K562 (cell line): ENCODE measurements at regions not wholly inside any gene's neighbourhood (a gene's known extent, or its start where the extent isn't known, plus 50 kb on each side); places are given as distances from the start of the nearest gene placed in this dataset.

ENCODE experiments used
- ATAC-seq: fragments of 200-7000 bp; cut with Tn5 transposase; 3 replicates; pipeline ENCODE4 v1.9.1; 2020; ENCODE audit warnings: moderate library complexity
- BruUV-seq: library from RNA; stranded (reverse); fragments of 400-500 nt; replicated peaks from 2 replicates; lab custom pipeline; 2021; lab: Mats Ljungman, UMichigan
- CTCF ChIA-PET: fragments of 300-600 bp; formaldehyde crosslinking; extraction: SDS; loops from one replicate; lab custom pipeline; 2021; ENCODE audit warnings: low intra/inter-chr PET ratio; lab: Yijun Ruan, JAX
- POLR2A ChIA-PET: fragments of 300-600, 350-650 bp; sonication (Branson Sonifier 250); formaldehyde crosslinking; extraction: SDS; loops from one replicate; lab custom pipeline; 2021; ENCODE audit warnings: antibody characterized with exemption, inconsistent platforms; lab: Yijun Ruan, JAX
- DNase-seq, 4 experiments: peaks; one replicate each; pipeline versions ENCODE4 v3.0.0 to v3.0.0-alpha.2; 2011 to 2018; ENCODE audit warnings: low spot score in 3 of 4, mixed read lengths in 3 of 4; ENCODE audit errors: extremely low read depth in 1 of 4
- FAIRE-seq: peaks from 2 replicates; lab custom pipeline; 2011; peaks lifted over from hg19 to GRCh38; lab: Jason Lieb, UNC
- H2AFZ ChIP-seq: 2 replicates; pipeline ENCODE4 v1.6.0; 2011; ENCODE audit warnings: low read depth, low read length, control low read depth, inconsistent platforms
- H3K27ac ChIP-seq: fragments of 200-600 bp; 3 replicates; pipeline ENCODE4 v1.8.0; 2011; ENCODE audit warnings: low read depth, mild to moderate bottlenecking, control low read depth, inconsistent platforms, low read length, moderate library complexity, mixed read lengths; ENCODE audit errors: extremely low read depth
- H3K27me3 ChIP-seq, 2 experiments: fragments of 300-600 bp in 1 of 2; 2 replicates in 1 of 2; 3 replicates in 1 of 2; pipeline versions ENCODE4 v1.6.0 to v1.8.0; 2011; ENCODE audit warnings: inconsistent platforms in 2 of 2, low read length in 2 of 2, mild to moderate bottlenecking in 1 of 2, mixed read lengths in 1 of 2, moderate library complexity in 1 of 2; ENCODE audit not compliant: control insufficient read depth in 2 of 2, insufficient read depth in 2 of 2
- H3K36me3 ChIP-seq: fragments of 300-600 bp; 3 replicates; pipeline ENCODE4 v1.8.0; 2011; ENCODE audit warnings: mild to moderate bottlenecking, low read length, inconsistent platforms; ENCODE audit not compliant: control insufficient read depth, insufficient read depth
- H3K4me1 ChIP-seq, 2 experiments: fragments of 200-600 bp in 1 of 2; replicated peaks in 1 of 2; 2 replicates in 1 of 2; 3 replicates in 1 of 2; pipeline versions ENCODE4 v1.5.1 to v1.8.0; 2011; ENCODE audit warnings: inconsistent platforms in 2 of 2, low read length in 2 of 2, mild to moderate bottlenecking in 1 of 2, mixed read lengths in 1 of 2, moderate library complexity in 1 of 2; ENCODE audit not compliant: control insufficient read depth in 2 of 2, insufficient read depth in 2 of 2
- H3K4me2 ChIP-seq: 2 replicates; pipeline ENCODE4 v1.6.1; 2011; ENCODE audit warnings: low read length, control low read depth, inconsistent platforms, mixed read lengths; ENCODE audit not compliant: insufficient read depth
- H3K4me3 ChIP-seq: fragments of 200-600 bp; sonication (generic), shearing (Covaris generic); 2 replicates; pipeline ENCODE4 v1.5.1; 2016; ENCODE audit warnings: control low read depth, inconsistent platforms
- H3K79me2 ChIP-seq: fragments of 200-600 bp; 3 replicates; pipeline ENCODE4 v1.8.0; 2011; ENCODE audit warnings: low read length, inconsistent platforms; ENCODE audit not compliant: control insufficient read depth, insufficient read depth
- H3K9ac ChIP-seq, 2 experiments: 2 replicates each; pipeline versions ENCODE4 v1.6.0 to v1.6.1; 2011; ENCODE audit warnings: low read depth in 2 of 2, low read length in 2 of 2, control low read depth in 1 of 2, inconsistent platforms in 1 of 2, mild to moderate bottlenecking in 1 of 2, mixed read lengths in 1 of 2; ENCODE audit not compliant: insufficient read depth in 1 of 2
- H3K9me1 ChIP-seq: one replicate; pipeline ENCODE4 v1.6.0; 2011; ENCODE audit warnings: inconsistent platforms, mild to moderate bottlenecking, low read length, moderate library complexity; ENCODE audit not compliant: control insufficient read depth, insufficient read depth
- H3K9me3 ChIP-seq: replicated peaks from 2 replicates; pipeline ENCODE4 v1.5.1; 2011; ENCODE audit warnings: low read depth, low read length, inconsistent platforms; ENCODE audit not compliant: control insufficient read depth, insufficient read depth
- H4K20me1 ChIP-seq: replicated peaks from 2 replicates; pipeline ENCODE4 v1.6.1; 2011; ENCODE audit warnings: low read length, inconsistent platforms, mixed read lengths; ENCODE audit not compliant: control insufficient read depth, insufficient read depth
- CBFA2T2 ChIP-seq: fragments of 450-650 bp; conservative IDR thresholded peaks from 2 replicates; pipeline ENCODE4 v1.6.1; 2017; ENCODE audit warnings: mild to moderate bottlenecking
- FOXM1 ChIP-seq, 2 experiments: fragments of 450-650 bp in 1 of 2; sonication (generic) in 1 of 2; formaldehyde crosslinking in 1 of 2; IDR thresholded peaks; 2 replicates each; pipeline versions ENCODE4 v1.6.1 to v1.9.0; 2017 to 2022; ENCODE audit warnings: low read depth in 2 of 2, mild to moderate bottlenecking in 2 of 2, missing genetic modification reagents in 1 of 2, moderate library complexity in 1 of 2
- HDAC1 ChIP-seq, 2 experiments: fragments of 450-650 bp; IDR thresholded peaks; 2 replicates each; pipeline ENCODE4 v1.6.1; 2016 to 2017; ENCODE audit warnings: inconsistent platforms in 1 of 2, mild to moderate bottlenecking in 1 of 2, moderate library complexity in 1 of 2
- RAD51 ChIP-seq: fragments of 450-650 bp; IDR thresholded peaks from 2 replicates; pipeline ENCODE4 v1.7.1; 2016; ENCODE audit warnings: low read depth, mild to moderate bottlenecking, borderline replicate concordance
- TOE1 ChIP-seq, 2 experiments: fragments of 450-650 bp in 1 of 2; sonication (generic) in 1 of 2; formaldehyde crosslinking in 1 of 2; IDR thresholded peaks; 2 replicates each; pipeline versions ENCODE4 v1.7.1 to v1.8.0; 2016 to 2022; ENCODE audit warnings: borderline replicate concordance in 2 of 2, mild to moderate bottlenecking in 2 of 2, antibody characterized with exemption in 1 of 2, inconsistent platforms in 1 of 2, low read depth in 1 of 2, missing genetic modification reagents in 1 of 2, moderate library complexity in 1 of 2
- WGBS: fragments of 100-300 bp; shearing (Covaris generic); methylation state at CpG from one replicate; pipeline ENCODE4 v1.1.6; 2016; ENCODE audit warnings: low coverage, mixed read lengths; ENCODE audit not compliant: insufficient coverage; ENCODE audit errors: missing lambda C conversion rate; 5-methylcytosine and 5-hydroxymethylcytosine counted together
- in situ Hi-C: fragments of 300-500 bp; cut with MboI; formaldehyde crosslinking; loops from 4 replicates; pipeline ENCODE4 v1.15.0; 2018; ENCODE audit warnings: inconsistent platforms, mixed read lengths
- intact Hi-C: fragments of 100-400 bp; cut with micrococcal nuclease; formaldehyde crosslinking; loops from 2 replicates; pipeline ENCODE4 v1.14.2; 2022
- TF ChIP-seq, protein P1 (sequence below): fragments of 450-650 bp; formaldehyde crosslinking; IDR thresholded peaks from 2 replicates; pipeline ENCODE4 v1.4.0; 2020; ENCODE audit warnings: mild to moderate bottlenecking, mixed read lengths

DNA sequence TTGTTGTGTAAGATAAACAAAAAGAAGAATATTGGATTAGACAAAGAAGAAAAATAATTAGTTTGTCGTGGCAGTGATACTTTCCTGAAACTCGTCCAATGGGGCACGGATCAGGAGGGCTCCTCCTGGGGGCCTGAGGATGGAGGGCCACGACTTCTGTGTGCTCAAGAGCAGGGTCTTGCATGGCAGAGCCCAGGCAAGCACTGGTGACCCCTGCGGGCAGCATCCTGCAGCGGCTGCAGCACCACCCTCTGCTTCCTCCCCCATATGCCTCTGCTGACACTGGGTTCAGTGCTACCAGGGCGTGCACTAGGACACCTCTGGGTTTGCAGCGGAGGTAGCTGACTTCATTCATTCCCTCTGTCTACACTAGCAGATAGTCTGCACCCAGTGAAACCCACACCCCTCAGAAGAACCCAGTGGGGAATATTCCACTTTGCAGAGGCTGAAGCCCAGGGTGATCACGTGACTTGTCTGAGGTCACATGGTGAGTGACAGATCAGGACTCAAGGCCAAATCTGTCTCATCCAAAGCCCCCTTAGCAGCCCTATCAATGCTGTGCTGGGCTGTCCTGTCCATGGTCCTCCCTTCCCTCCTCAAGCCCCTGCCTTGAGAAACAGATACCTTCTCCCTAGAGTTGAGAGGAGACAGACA is 375.5 kb downstream of the TCERG1L start:
- H3K9me3 ChIP-seq, result no peaks in the 10 kb centered on the region
- H3K9ac ChIP-seq, result no peak overlapping the region
- no peaks in the 10 kb centered on the region for H3K9me1 ChIP-seq
- POLR2A ChIA-PET, result no interaction called here
- TF ChIP-seq FOXM1 (IDR thresholded peaks at IDR 0.05; ENCODE audit: low read depth) (no peak), FOXM1 (CRISPR knock-in tag; IDR thresholded peaks at IDR 0.05; ENCODE audit: low read depth) (no peak), TOE1 (IDR thresholded peaks at IDR 0.05; ENCODE audit: borderline replicate concordance) (0 out of 2 replicates have a peak, but pooled peaks have one; percentile 31), TOE1 (CRISPR knock-in tag; IDR thresholded peaks at IDR 0.05; ENCODE audit: borderline replicate concordance, low read depth) (no peak), HDAC1 (IDR thresholded peaks at IDR 0.05) (no peak), CBFA2T2 (peak; percentile 45; the same call in 1 of the 2 replicates), RAD51 (peak; percentile 79)
- TF ChIP-seq, protein P1, sequence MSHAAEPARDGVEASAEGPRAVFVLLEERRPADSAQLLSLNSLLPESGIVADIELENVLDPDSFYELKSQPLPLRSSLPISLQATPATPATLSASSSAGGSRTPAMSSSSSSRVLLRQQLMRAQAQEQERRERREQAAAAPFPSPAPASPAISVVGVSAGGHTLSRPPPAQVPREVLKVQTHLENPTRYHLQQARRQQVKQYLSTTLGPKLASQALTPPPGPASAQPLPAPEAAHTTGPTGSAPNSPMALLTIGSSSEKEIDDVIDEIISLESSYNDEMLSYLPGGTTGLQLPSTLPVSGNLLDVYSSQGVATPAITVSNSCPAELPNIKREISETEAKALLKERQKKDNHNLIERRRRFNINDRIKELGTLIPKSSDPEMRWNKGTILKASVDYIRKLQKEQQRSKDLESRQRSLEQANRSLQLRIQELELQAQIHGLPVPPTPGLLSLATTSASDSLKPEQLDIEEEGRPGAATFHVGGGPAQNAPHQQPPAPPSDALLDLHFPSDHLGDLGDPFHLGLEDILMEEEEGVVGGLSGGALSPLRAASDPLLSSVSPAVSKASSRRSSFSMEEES (CRISPR knock-in tag), result peak; percentile 78
- H2AFZ ChIP-seq, result no peak overlapping the region
- H3K4me1 ChIP-seq, result no peaks in the 10 kb centered on the region
- H3K4me2 ChIP-seq, result no peak overlapping the region
- ATAC-seq, result no peak
- H3K4me3 ChIP-seq, result no peak overlapping the region
- FAIRE-seq, result no peak
- 0% methylated on average over 6 of the region's 9 CpGs for WGBS
- no peaks in the 10 kb centered on the region for H3K79me2 ChIP-seq
- no peaks in the 10 kb centered on the region for H3K36me3 ChIP-seq
- intact Hi-C loops, result no loop called here
- H4K20me1 ChIP-seq, result no peaks in the 10 kb centered on the region
- no TSS peak for BruUV-seq
- in situ Hi-C loops, result no loop called here
- no peak overlapping the region for H3K27ac ChIP-seq
- DNase-seq, result no peak
- CTCF ChIA-PET, result no interaction called here
- H3K27me3 ChIP-seq, result peaks cover 0 to 4% of the 10 kb centered on the region in 2 experiments; a peak in 2 of 5 replicates
